ENCODE measurements at regions not wholly inside any gene's neighbourhood (a gene's known extent, or its start where the extent isn't known, plus 50 kb on each side); places are given as distances from the start of the nearest gene placed in this dataset.

GRCh38 chr2:114389021-114389420, 53.4 kb upstream of the DPP10 start:
- no peak for TF ChIP-seq POLR2A (IDR thresholded peaks at IDR 0.05; ENCODE audit: low read depth, low read length)
- no peak for TF ChIP-seq POLR2AphosphoS5 (IDR thresholded peaks at IDR 0.05; ENCODE audit: low read depth, low read length)
- no peak for TF ChIP-seq TAF1 (IDR thresholded peaks at IDR 0.05; ENCODE audit: borderline replicate concordance, low read depth, low read length)

Data from GM12892 (cell line).